ENCODE measurements at regions not wholly inside any gene's neighbourhood (a gene's known extent, or its start where the extent isn't known, plus 50 kb on each side); places are given as distances from the start of the nearest gene placed in this dataset.

GRCh38 chr1:117739504-117739903, 133.7 kb downstream of the TENT5C start:
- TF ChIP-seq, protein P1, sequence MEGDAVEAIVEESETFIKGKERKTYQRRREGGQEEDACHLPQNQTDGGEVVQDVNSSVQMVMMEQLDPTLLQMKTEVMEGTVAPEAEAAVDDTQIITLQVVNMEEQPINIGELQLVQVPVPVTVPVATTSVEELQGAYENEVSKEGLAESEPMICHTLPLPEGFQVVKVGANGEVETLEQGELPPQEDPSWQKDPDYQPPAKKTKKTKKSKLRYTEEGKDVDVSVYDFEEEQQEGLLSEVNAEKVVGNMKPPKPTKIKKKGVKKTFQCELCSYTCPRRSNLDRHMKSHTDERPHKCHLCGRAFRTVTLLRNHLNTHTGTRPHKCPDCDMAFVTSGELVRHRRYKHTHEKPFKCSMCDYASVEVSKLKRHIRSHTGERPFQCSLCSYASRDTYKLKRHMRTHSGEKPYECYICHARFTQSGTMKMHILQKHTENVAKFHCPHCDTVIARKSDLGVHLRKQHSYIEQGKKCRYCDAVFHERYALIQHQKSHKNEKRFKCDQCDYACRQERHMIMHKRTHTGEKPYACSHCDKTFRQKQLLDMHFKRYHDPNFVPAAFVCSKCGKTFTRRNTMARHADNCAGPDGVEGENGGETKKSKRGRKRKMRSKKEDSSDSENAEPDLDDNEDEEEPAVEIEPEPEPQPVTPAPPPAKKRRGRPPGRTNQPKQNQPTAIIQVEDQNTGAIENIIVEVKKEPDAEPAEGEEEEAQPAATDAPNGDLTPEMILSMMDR (IDR thresholded peaks at IDR 0.05) = no peak
- TF ChIP-seq POLR2A (IDR thresholded peaks at IDR 0.05) = no peak
- TF ChIP-seq POLR2AphosphoS5 (IDR thresholded peaks at IDR 0.05) = no peak
- no peak for TF ChIP-seq EP300 (IDR thresholded peaks at IDR 0.05)

Measured in gastroesophageal sphincter (tissue), 3 donors.